ENCODE measurements at regions not wholly inside any gene's neighbourhood (a gene's known extent, or its start where the extent isn't known, plus 50 kb on each side); places are given as distances from the start of the nearest gene placed in this dataset.

GRCh38 chr18:44392933-44393332, 287.8 kb upstream of the SETBP1 start:
- H3K27ac ChIP-seq (ENCODE audit: insufficient read depth, low read length): no peak overlapping the region
- no peak overlapping the region for H3K4me3 ChIP-seq (replicated peaks in 1 of 4; ENCODE audit: control extremely low read depth in 1 of 4, insufficient read depth in 1 of 4, low read depth in 3 of 4, low read length in 4 of 4)
- H3K4me2 ChIP-seq (ENCODE audit: extremely low read depth, insufficient read depth, low read length): no peak overlapping the region
- no peaks in the 10 kb centered on the region for H3K79me2 ChIP-seq (ENCODE audit: control insufficient read depth, insufficient read depth, low read length)
- H3K4me1 ChIP-seq (ENCODE audit: control insufficient read depth, extremely low read depth, insufficient read depth, low read length): no peaks in the 10 kb centered on the region
- H4K20me1 ChIP-seq (ENCODE audit: control insufficient read depth, extremely low read depth, insufficient read depth, low read length): no peaks in the 10 kb centered on the region
- no peak overlapping the region for H3K9ac ChIP-seq (ENCODE audit: insufficient read depth, low read length)
- H2AFZ ChIP-seq (ENCODE audit: low read length): no peak overlapping the region
- no peaks in the 10 kb centered on the region for H3K9me3 ChIP-seq (ENCODE audit: control insufficient read depth, insufficient read depth, low read depth, low read length)
- no peaks in the 10 kb centered on the region for H3K27me3 ChIP-seq (ENCODE audit: control insufficient read depth, insufficient read depth, low read length)
- DNase-seq (ENCODE audit: low read depth in 2 of 2): no peak
- no peak for TF ChIP-seq CTCF (conservative IDR thresholded peaks at IDR 0.05 in 1 of 2, IDR thresholded peaks at IDR 0.05 in 1 of 2; ENCODE audit: low read depth in 1 of 2, low read length in 2 of 2)
- TF ChIP-seq EZH2 (IDR thresholded peaks at IDR 0.05; ENCODE audit: low read length, missing control alignments): no peak
- no peaks in the 10 kb centered on the region for H3K36me3 ChIP-seq (ENCODE audit: control insufficient read depth, insufficient read depth, low read length)

- no peak for TF ChIP-seq EZH2 (IDR thresholded peaks at IDR 0.05; ENCODE audit: low read length, missing control alignments)
- TF ChIP-seq CTCF (conservative IDR thresholded peaks at IDR 0.05 in 1 of 2, IDR thresholded peaks at IDR 0.05 in 1 of 2; ENCODE audit: low read depth in 1 of 2, low read length in 2 of 2): no peak
- Histone ChIP-seq H3K27ac (ENCODE audit: insufficient read depth, low read length) (no peak overlapping the region), H3K36me3 (ENCODE audit: control insufficient read depth, insufficient read depth, low read length) (no peaks in the 10 kb centered on the region), H3K4me1 (ENCODE audit: control insufficient read depth, extremely low read depth, insufficient read depth, low read length) (no peaks in the 10 kb centered on the region), H3K9ac (ENCODE audit: insufficient read depth, low read length) (no peak overlapping the region), H2AFZ (ENCODE audit: low read length) (no peak overlapping the region), H3K9me3 (ENCODE audit: control insufficient read depth, insufficient read depth, low read depth, low read length) (no peaks in the 10 kb centered on the region), H3K4me2 (ENCODE audit: extremely low read depth, insufficient read depth, low read length) (no peak overlapping the region), H4K20me1 (ENCODE audit: control insufficient read depth, extremely low read depth, insufficient read depth, low read length) (no peaks in the 10 kb centered on the region), H3K27me3 (ENCODE audit: control insufficient read depth, insufficient read depth, low read length) (no peaks in the 10 kb centered on the region), H3K79me2 (ENCODE audit: control insufficient read depth, insufficient read depth, low read length) (no peaks in the 10 kb centered on the region), H3K4me3 (replicated peaks in 1 of 4; ENCODE audit: control extremely low read depth in 1 of 4, insufficient read depth in 1 of 4, low read depth in 3 of 4, low read length in 4 of 4) (no peak overlapping the region)
- no peak for DNase-seq (ENCODE audit: low read depth in 2 of 2)
Observed at GRCh38 chr18:44393406-44393805, 287.3 kb upstream of the SETBP1 start.

- no peaks in the 10 kb centered on the region for H3K4me1 ChIP-seq (ENCODE audit: control insufficient read depth, extremely low read depth, insufficient read depth, low read length)
- no peaks in the 10 kb centered on the region for H3K79me2 ChIP-seq (ENCODE audit: control insufficient read depth, insufficient read depth, low read length)
- TF ChIP-seq CTCF (conservative IDR thresholded peaks at IDR 0.05 in 1 of 2, IDR thresholded peaks at IDR 0.05 in 1 of 2; ENCODE audit: low read depth in 1 of 2, low read length in 2 of 2): no peak
- TF ChIP-seq EZH2 (IDR thresholded peaks at IDR 0.05; ENCODE audit: low read length, missing control alignments): no peak
- no peak overlapping the region for H3K4me3 ChIP-seq (replicated peaks in 1 of 4; ENCODE audit: control extremely low read depth in 1 of 4, insufficient read depth in 1 of 4, low read depth in 3 of 4, low read length in 4 of 4)
- no peak overlapping the region for H2AFZ ChIP-seq (ENCODE audit: low read length)
- H4K20me1 ChIP-seq (ENCODE audit: control insufficient read depth, extremely low read depth, insufficient read depth, low read length): no peaks in the 10 kb centered on the region
- DNase-seq (ENCODE audit: low read depth in 2 of 2): no peak
- H3K4me2 ChIP-seq (ENCODE audit: extremely low read depth, insufficient read depth, low read length): no peak overlapping the region
- H3K9me3 ChIP-seq (ENCODE audit: control insufficient read depth, insufficient read depth, low read depth, low read length): no peaks in the 10 kb centered on the region
- no peaks in the 10 kb centered on the region for H3K36me3 ChIP-seq (ENCODE audit: control insufficient read depth, insufficient read depth, low read length)
- no peaks in the 10 kb centered on the region for H3K27me3 ChIP-seq (ENCODE audit: control insufficient read depth, insufficient read depth, low read length)
- H3K27ac ChIP-seq (ENCODE audit: insufficient read depth, low read length): no peak overlapping the region
- H3K9ac ChIP-seq (ENCODE audit: insufficient read depth, low read length): no peak overlapping the region
Observed at GRCh38 chr18:44396550-44396949, 284.1 kb upstream of the SETBP1 start.
